ENCODE measurements at regions not wholly inside any gene's neighbourhood (a gene's known extent, or its start where the extent isn't known, plus 50 kb on each side); places are given as distances from the start of the nearest gene placed in this dataset.

DNA sequence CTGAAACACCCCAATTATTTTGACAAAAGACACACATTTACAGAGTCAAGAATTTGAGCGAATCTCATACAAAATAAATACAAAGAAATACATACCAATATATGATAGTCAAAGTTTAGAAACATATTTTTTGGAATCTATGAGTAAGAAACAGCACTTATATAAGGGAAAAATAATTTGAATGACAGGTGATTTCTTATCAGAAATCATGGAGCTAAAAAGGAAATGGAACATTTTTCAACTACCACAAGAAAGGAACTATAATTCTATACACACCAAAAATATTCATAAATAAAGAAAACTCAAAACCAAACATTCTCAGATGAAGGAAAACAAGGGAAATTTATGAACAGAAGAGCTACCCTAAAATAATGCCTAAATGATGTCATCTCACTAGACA is 1226.6 kb downstream of the PCDH9 start:
- TF ChIP-seq, protein P1, sequence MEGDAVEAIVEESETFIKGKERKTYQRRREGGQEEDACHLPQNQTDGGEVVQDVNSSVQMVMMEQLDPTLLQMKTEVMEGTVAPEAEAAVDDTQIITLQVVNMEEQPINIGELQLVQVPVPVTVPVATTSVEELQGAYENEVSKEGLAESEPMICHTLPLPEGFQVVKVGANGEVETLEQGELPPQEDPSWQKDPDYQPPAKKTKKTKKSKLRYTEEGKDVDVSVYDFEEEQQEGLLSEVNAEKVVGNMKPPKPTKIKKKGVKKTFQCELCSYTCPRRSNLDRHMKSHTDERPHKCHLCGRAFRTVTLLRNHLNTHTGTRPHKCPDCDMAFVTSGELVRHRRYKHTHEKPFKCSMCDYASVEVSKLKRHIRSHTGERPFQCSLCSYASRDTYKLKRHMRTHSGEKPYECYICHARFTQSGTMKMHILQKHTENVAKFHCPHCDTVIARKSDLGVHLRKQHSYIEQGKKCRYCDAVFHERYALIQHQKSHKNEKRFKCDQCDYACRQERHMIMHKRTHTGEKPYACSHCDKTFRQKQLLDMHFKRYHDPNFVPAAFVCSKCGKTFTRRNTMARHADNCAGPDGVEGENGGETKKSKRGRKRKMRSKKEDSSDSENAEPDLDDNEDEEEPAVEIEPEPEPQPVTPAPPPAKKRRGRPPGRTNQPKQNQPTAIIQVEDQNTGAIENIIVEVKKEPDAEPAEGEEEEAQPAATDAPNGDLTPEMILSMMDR (IDR thresholded peaks at IDR 0.05) = no peak
- no peak for TF ChIP-seq POLR2A (IDR thresholded peaks at IDR 0.05)
- TF ChIP-seq EP300 (IDR thresholded peaks at IDR 0.05) = no peak
